ENCODE measurements at regions not wholly inside any gene's neighbourhood (a gene's known extent, or its start where the extent isn't known, plus 50 kb on each side); places are given as distances from the start of the nearest gene placed in this dataset.

DNA sequence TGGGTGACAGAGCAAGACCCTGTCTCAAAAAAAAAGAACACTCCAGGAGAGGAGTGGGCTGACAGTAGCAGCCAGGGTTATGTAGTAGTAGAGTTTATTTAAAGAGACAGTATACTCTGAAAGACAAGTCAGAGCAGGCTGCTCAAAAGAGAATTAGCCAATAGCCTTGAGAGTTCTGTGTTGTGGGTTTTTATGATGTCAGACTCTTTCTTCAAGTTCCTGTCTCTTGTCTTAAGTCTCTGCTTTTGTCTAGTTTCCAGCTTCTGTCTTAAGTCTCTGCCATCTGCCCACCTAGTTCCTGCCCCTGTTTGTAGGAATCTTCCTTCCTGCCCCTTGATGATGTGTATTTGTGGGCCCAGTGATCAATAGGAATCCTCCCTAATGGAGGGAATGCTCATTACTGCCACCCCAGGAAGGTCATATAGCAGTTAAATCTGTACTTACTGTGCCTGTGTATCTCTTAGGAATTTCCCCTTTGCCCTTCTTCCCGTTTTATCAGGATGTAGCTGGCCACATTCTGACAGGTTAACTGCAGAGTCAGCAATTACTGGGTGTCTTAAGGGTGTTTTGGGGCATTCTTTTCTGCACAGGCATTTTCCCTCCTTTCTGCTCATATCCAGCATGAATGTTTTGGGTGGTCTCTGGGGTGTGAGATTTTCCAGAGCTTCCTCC is 580.5 kb upstream of the SGCD start:
- no peak for TF ChIP-seq EZH2 (IDR thresholded peaks at IDR 0.05; ENCODE audit: insufficient read depth, low read length)
- no peak for TF ChIP-seq CTCF (IDR thresholded peaks at IDR 0.05; ENCODE audit: insufficient read depth, low read depth, low read length)
- Histone ChIP-seq H3K27me3 (ENCODE audit: insufficient read depth, low read length) (no peaks in the 10 kb centered on the region), H3K4me1 (ENCODE audit: insufficient read depth, low read length) (no peaks in the 10 kb centered on the region), H3K27ac (ENCODE audit: low read depth, low read length) (no peak overlapping the region), H2AFZ (ENCODE audit: low read depth, low read length) (no peak overlapping the region), H3K79me2 (ENCODE audit: insufficient read depth, low read length) (no peaks in the 10 kb centered on the region), H3K9me3 (ENCODE audit: insufficient read depth, low read depth, low read length) (no peaks in the 10 kb centered on the region), H3K4me3 (ENCODE audit: insufficient read depth, low read depth, low read length) (no peak overlapping the region), H4K20me1 (ENCODE audit: insufficient read depth, low read length) (no peaks in the 10 kb centered on the region), H3K4me2 (ENCODE audit: low read length) (no peak overlapping the region), H3K9ac (ENCODE audit: low read length) (no peak overlapping the region), H3K36me3 (ENCODE audit: insufficient read depth, low read length) (no peaks in the 10 kb centered on the region)
- Mint-ChIP-seq H3K36me3 (ENCODE audit: low read depth, unreplicated experiment) (no peaks in the 10 kb centered on the region), H3K9me3 (ENCODE audit: unreplicated experiment) (peaks cover 6% of the 10 kb centered on the region), H3K4me1 (ENCODE audit: low read depth, unreplicated experiment) (peaks cover 4% of the 10 kb centered on the region), H3K27me3 (ENCODE audit: low read depth, unreplicated experiment) (no peaks in the 10 kb centered on the region), H3K4me3 (ENCODE audit: unreplicated experiment) (no peak overlapping the region), H3K27ac (ENCODE audit: unreplicated experiment) (no peak overlapping the region)
- FAIRE-seq (peak; percentile 26), DNase-seq (ENCODE audit: low read depth) (no peak)

GRCh38 chr5:155750101-155750500 is 576.9 kb upstream of the SGCD start:
- Histone ChIP-seq H3K9me3 (ENCODE audit: insufficient read depth, low read depth, low read length) (no peaks in the 10 kb centered on the region), H3K4me3 (ENCODE audit: insufficient read depth, low read depth, low read length) (no peak overlapping the region), H3K27ac (ENCODE audit: low read depth, low read length) (no peak overlapping the region), H3K4me2 (ENCODE audit: low read length) (no peak overlapping the region), H3K27me3 (ENCODE audit: insufficient read depth, low read length) (no peaks in the 10 kb centered on the region), H3K79me2 (ENCODE audit: insufficient read depth, low read length) (no peaks in the 10 kb centered on the region), H4K20me1 (ENCODE audit: insufficient read depth, low read length) (no peaks in the 10 kb centered on the region), H3K4me1 (ENCODE audit: insufficient read depth, low read length) (no peaks in the 10 kb centered on the region), H3K36me3 (ENCODE audit: insufficient read depth, low read length) (no peaks in the 10 kb centered on the region), H2AFZ (ENCODE audit: low read depth, low read length) (no peak overlapping the region), H3K9ac (ENCODE audit: low read length) (no peak overlapping the region)
- no peak overlapping the region for H3K4me3 Mint-ChIP-seq (ENCODE audit: unreplicated experiment)
- no peak for FAIRE-seq
- H3K27ac Mint-ChIP-seq (ENCODE audit: unreplicated experiment): no peak overlapping the region
- no peaks in the 10 kb centered on the region for H3K36me3 Mint-ChIP-seq (ENCODE audit: low read depth, unreplicated experiment)
- peaks cover 6% of the 10 kb centered on the region for H3K27me3 Mint-ChIP-seq (ENCODE audit: low read depth, unreplicated experiment)
- no peak for DNase-seq (ENCODE audit: low read depth)
- TF ChIP-seq CTCF (IDR thresholded peaks at IDR 0.05; ENCODE audit: insufficient read depth, low read depth, low read length) (no peak), EZH2 (IDR thresholded peaks at IDR 0.05; ENCODE audit: insufficient read depth, low read length) (no peak)
- H3K4me1 Mint-ChIP-seq (ENCODE audit: low read depth, unreplicated experiment): peaks cover 4% of the 10 kb centered on the region
- H3K9me3 Mint-ChIP-seq (ENCODE audit: unreplicated experiment): peaks cover 6% of the 10 kb centered on the region

GRCh38 chr5:155750571-155750970 is 576.4 kb upstream of the SGCD start:
- FAIRE-seq: no peak
- H3K79me2 ChIP-seq (ENCODE audit: insufficient read depth, low read length): no peaks in the 10 kb centered on the region
- H3K27ac Mint-ChIP-seq (ENCODE audit: unreplicated experiment): no peak overlapping the region
- no peak overlapping the region for H3K4me3 ChIP-seq (ENCODE audit: insufficient read depth, low read depth, low read length)
- H3K27me3 ChIP-seq (ENCODE audit: insufficient read depth, low read length): no peaks in the 10 kb centered on the region
- no peaks in the 10 kb centered on the region for H3K36me3 ChIP-seq (ENCODE audit: insufficient read depth, low read length)
- no peak overlapping the region for H3K4me2 ChIP-seq (ENCODE audit: low read length)
- peaks cover 4% of the 10 kb centered on the region for H3K4me1 Mint-ChIP-seq (ENCODE audit: low read depth, unreplicated experiment)
- H3K9ac ChIP-seq (ENCODE audit: low read length): no peak overlapping the region
- no peaks in the 10 kb centered on the region for H3K4me1 ChIP-seq (ENCODE audit: insufficient read depth, low read length)
- no peak overlapping the region for H2AFZ ChIP-seq (ENCODE audit: low read depth, low read length)
- no peak for DNase-seq (ENCODE audit: low read depth)
- no peak overlapping the region for H3K27ac ChIP-seq (ENCODE audit: low read depth, low read length)
- no peaks in the 10 kb centered on the region for H3K36me3 Mint-ChIP-seq (ENCODE audit: low read depth, unreplicated experiment)
- H3K9me3 Mint-ChIP-seq (ENCODE audit: unreplicated experiment): peaks cover 6% of the 10 kb centered on the region
- H3K9me3 ChIP-seq (ENCODE audit: insufficient read depth, low read depth, low read length): no peaks in the 10 kb centered on the region
- H3K27me3 Mint-ChIP-seq (ENCODE audit: low read depth, unreplicated experiment): peaks cover 6% of the 10 kb centered on the region
- TF ChIP-seq CTCF (IDR thresholded peaks at IDR 0.05; ENCODE audit: insufficient read depth, low read depth, low read length) (no peak), EZH2 (IDR thresholded peaks at IDR 0.05; ENCODE audit: insufficient read depth, low read length) (no peak)
- H3K4me3 Mint-ChIP-seq (ENCODE audit: unreplicated experiment): no peak overlapping the region
- no peaks in the 10 kb centered on the region for H4K20me1 ChIP-seq (ENCODE audit: insufficient read depth, low read length)

All from astrocyte (in vitro differentiated cells and primary cell).